ENCODE measurements at regions not wholly inside any gene's neighbourhood (a gene's known extent, or its start where the extent isn't known, plus 50 kb on each side); places are given as distances from the start of the nearest gene placed in this dataset.

DNA sequence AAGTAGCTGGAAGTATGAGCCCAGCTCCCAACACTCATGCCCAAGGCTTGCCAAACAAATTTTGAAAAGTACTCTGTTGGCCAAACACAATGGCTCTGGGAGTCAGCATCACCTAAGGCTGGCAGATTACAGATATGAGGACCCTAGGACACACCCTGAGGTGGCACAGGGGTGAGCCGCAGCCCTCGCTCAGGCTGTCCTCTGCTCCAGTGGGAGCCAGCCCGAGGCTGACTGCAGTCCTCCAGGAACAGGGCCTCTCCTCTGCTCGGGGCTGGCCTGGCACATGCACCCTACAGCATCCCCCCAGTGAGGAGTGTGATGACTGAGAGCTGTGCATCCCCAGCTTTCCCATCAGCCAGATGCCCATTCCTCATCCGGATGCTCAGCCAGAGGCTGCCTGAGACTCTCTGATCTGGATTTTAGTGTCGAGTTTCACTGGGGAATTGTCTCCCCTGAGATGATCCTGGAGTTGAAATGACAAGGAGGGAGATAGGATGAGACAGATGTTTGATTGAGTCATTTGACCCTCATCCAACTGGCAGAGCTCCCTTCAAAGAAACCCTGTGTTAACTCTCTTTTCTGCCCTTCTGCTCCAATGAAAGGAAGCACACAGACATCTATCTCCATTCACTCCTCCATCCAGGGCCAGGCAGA is 269.3 kb upstream of the NCKAP5 start:
- Histone ChIP-seq H3K27ac (ENCODE audit: low read depth, low read length) (no peak overlapping the region), H3K36me3 (ENCODE audit: control insufficient read depth in 1 of 2, insufficient read depth in 2 of 2, low read length in 2 of 2) (no peaks in the 10 kb centered on the region), H3K4me3 (replicated peaks in 1 of 2; ENCODE audit: low read depth in 1 of 2, low read length in 2 of 2) (no peak overlapping the region), H3K27me3 (ENCODE audit: insufficient read depth, low read length) (no peaks in the 10 kb centered on the region), H3K79me2 (ENCODE audit: insufficient read depth, low read length) (no peaks in the 10 kb centered on the region), H3K9me3 (ENCODE audit: control insufficient read depth in 1 of 2, insufficient read depth in 1 of 2, low read depth in 1 of 2, low read length in 2 of 2) (no peaks in the 10 kb centered on the region), H3K4me2 (ENCODE audit: low read length) (no peak overlapping the region), H3K4me1 (ENCODE audit: control insufficient read depth in 1 of 2, insufficient read depth in 2 of 2, low read length in 2 of 2) (peaks cover 0 to 4% of the 10 kb centered on the region in 2 experiments; a peak in 1 of 4 replicates), H3K9me2 (ENCODE audit: insufficient read depth) (no peaks in the 10 kb centered on the region), H3K9ac (ENCODE audit: low read length) (no peak overlapping the region), H4K20me1 (ENCODE audit: insufficient read depth) (no peaks in the 10 kb centered on the region), H2AFZ (ENCODE audit: low read depth, low read length, poor library complexity, severe bottlenecking) (no peak overlapping the region)
- CTCF ChIA-PET, result no interaction called here
- intact Hi-C loops (cut with micrococcal nuclease), result no loop called here
- POLR2A ChIA-PET, result no interaction called here
- BruUV-seq (replicated peaks), result no TSS peak
- no peak for TF ChIP-seq SRF (IDR thresholded peaks at IDR 0.05; ENCODE audit: low read depth)
- TF ChIP-seq FOSL1 (IDR thresholded peaks at IDR 0.05; ENCODE audit: low read depth), result no peak
- no peak for TF ChIP-seq CEBPB (IDR thresholded peaks at IDR 0.05; ENCODE audit: low read depth)
- TF ChIP-seq JUND (IDR thresholded peaks at IDR 0.05), result no peak
- TF ChIP-seq CBX3 (IDR thresholded peaks at IDR 0.05; ENCODE audit: low read depth), result no peak
- TF ChIP-seq, protein P1, sequence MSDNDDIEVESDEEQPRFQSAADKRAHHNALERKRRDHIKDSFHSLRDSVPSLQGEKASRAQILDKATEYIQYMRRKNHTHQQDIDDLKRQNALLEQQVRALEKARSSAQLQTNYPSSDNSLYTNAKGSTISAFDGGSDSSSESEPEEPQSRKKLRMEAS (IDR thresholded peaks at IDR 0.05), result no peak
- DNase-seq (ENCODE audit: low read depth, low spot score) (no peak), ATAC-seq (no peak)
- RAD21 ChIA-PET (ENCODE audit: low non-redundant PET in 1 of 2, low total read pairs in 2 of 2, uncharacterized antibody in 2 of 2, unreplicated experiment in 2 of 2), result no interaction called here

DNA sequence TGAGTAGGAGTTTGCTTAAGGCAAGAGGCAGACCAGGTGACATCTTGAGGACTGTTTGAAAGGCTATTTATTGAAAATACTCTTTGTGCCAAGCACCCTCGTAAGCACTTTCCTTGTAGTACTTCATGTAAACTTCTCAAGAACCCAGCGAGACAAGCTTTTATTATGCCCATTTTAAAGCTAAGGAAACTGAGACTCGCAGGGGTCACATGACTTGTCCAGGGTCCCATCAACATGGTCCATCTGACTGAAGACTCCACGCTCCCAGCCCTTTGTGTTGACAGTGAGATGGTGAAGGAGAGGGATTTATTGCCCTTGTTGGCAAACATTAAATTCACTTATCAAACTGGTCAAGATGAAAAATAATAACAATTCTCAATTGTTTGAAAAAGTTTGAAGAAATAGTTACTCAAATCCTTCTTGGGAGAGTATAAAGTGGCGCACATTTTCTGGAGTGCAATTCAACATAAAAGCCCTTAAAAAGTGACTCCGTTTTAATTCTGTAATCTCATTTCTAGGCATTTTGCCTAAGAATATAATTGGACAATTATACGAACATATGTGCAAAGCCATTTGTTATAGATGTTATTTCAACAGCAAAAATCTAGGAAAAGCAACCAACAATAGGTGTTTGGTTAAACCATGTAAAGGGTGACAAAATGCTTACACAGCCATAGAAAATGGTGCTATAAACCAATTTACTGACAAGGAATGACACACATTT is 270.5 kb upstream of the NCKAP5 start:
- Histone ChIP-seq H3K79me2 (ENCODE audit: insufficient read depth, low read length) (no peaks in the 10 kb centered on the region), H3K27ac (ENCODE audit: low read depth, low read length) (no peak overlapping the region), H2AFZ (ENCODE audit: low read depth, low read length, poor library complexity, severe bottlenecking) (no peak overlapping the region), H3K4me3 (replicated peaks in 1 of 2; ENCODE audit: low read depth in 1 of 2, low read length in 2 of 2) (no peak overlapping the region), H3K9ac (ENCODE audit: low read length) (no peak overlapping the region), H3K9me2 (ENCODE audit: insufficient read depth) (no peaks in the 10 kb centered on the region), H3K27me3 (ENCODE audit: insufficient read depth, low read length) (no peaks in the 10 kb centered on the region), H3K36me3 (ENCODE audit: control insufficient read depth in 1 of 2, insufficient read depth in 2 of 2, low read length in 2 of 2) (no peaks in the 10 kb centered on the region), H3K4me1 (ENCODE audit: control insufficient read depth in 1 of 2, insufficient read depth in 2 of 2, low read length in 2 of 2) (peaks cover 0 to 4% of the 10 kb centered on the region in 2 experiments; a peak in 1 of 4 replicates), H3K9me3 (ENCODE audit: control insufficient read depth in 1 of 2, insufficient read depth in 1 of 2, low read depth in 1 of 2, low read length in 2 of 2) (no peaks in the 10 kb centered on the region), H4K20me1 (ENCODE audit: insufficient read depth) (no peaks in the 10 kb centered on the region), H3K4me2 (ENCODE audit: low read length) (no peak overlapping the region)
- RAD21 ChIA-PET (ENCODE audit: low non-redundant PET in 1 of 2, low total read pairs in 2 of 2, uncharacterized antibody in 2 of 2, unreplicated experiment in 2 of 2), result interaction anchor here in 1 of 2 experiments (0.6 kb wide), 1 partner anchor 382 kb away, joined by 3 read pairs; no protein-coding TSS in a partner anchor
- no TSS peak for BruUV-seq (replicated peaks)
- intact Hi-C loops (cut with micrococcal nuclease), result no loop called here
- POLR2A ChIA-PET, result no interaction called here
- TF ChIP-seq EGR1 (IDR thresholded peaks at IDR 0.05; ENCODE audit: low read depth) (no peak), RAD21 (IDR thresholded peaks at IDR 0.05; ENCODE audit: low read depth) (no peak), CEBPB (IDR thresholded peaks at IDR 0.05; ENCODE audit: low read depth) (no peak), FOSL1 (IDR thresholded peaks at IDR 0.05; ENCODE audit: low read depth) (no peak), POLR2A (IDR thresholded peaks at IDR 0.05; ENCODE audit: borderline replicate concordance, extremely low read depth, insufficient read depth, insufficient read length) (no peak), YY1 (IDR thresholded peaks at IDR 0.05; ENCODE audit: extremely low read depth, insufficient replicate concordance, low read depth, low read length) (no peak), CBX3 (IDR thresholded peaks at IDR 0.05; ENCODE audit: low read depth) (no peak), TCF7L2 (IDR thresholded peaks at IDR 0.05; ENCODE audit: borderline replicate concordance, extremely low read depth, insufficient read depth, insufficient read length) (no peak), EZH2phosphoT487 (IDR thresholded peaks at IDR 0.05; ENCODE audit: borderline replicate concordance) (no peak), EZH2 (IDR thresholded peaks at IDR 0.05) (no peak), ELF1 (IDR thresholded peaks at IDR 0.05; ENCODE audit: borderline replicate concordance, low read depth) (no peak)
- TF ChIP-seq, protein P1 (IDR thresholded peaks at IDR 0.05), result no peak
- TF ChIP-seq, protein P2, sequence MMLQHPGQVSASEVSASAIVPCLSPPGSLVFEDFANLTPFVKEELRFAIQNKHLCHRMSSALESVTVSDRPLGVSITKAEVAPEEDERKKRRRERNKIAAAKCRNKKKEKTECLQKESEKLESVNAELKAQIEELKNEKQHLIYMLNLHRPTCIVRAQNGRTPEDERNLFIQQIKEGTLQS (IDR thresholded peaks at IDR 0.05), result no peak
- DNase-seq (ENCODE audit: low read depth, low spot score), result no peak
- ATAC-seq, result no peak
- CTCF ChIA-PET, result no interaction called here
